ENCODE measurements at regions not wholly inside any gene's neighbourhood (a gene's known extent, or its start where the extent isn't known, plus 50 kb on each side); places are given as distances from the start of the nearest gene placed in this dataset.

- no peak overlapping the region for H3K4me3 ChIP-seq (ENCODE audit: low read depth, low read length)
- in situ Hi-C loops (cut with HindIII; ENCODE audit: low sequenced_read_pairs) = no loop called here
- no peak for DNase-seq (ENCODE audit: low read depth, low spot score)
- no peak for TF ChIP-seq CTCF (IDR thresholded peaks at IDR 0.05; ENCODE audit: low read depth, low read length)
Measured at GRCh38 chr15:67009576-67010569, 55.5 kb upstream of the SMAD3 start.

- DNase-seq (ENCODE audit: low read depth, low spot score) = no peak
- no peak for TF ChIP-seq CTCF (IDR thresholded peaks at IDR 0.05; ENCODE audit: low read depth, low read length)
- in situ Hi-C loops (cut with HindIII; ENCODE audit: low sequenced_read_pairs) = no loop called here
- no peak overlapping the region for H3K4me3 ChIP-seq (ENCODE audit: low read depth, low read length)
Measured at GRCh38 chr15:67010898-67011616, 54.3 kb upstream of the SMAD3 start.

GRCh38 chr15:67011617-67012005 lies 53.8 kb upstream of the SMAD3 start:
- H3K4me3 ChIP-seq (ENCODE audit: low read depth, low read length) = no peak overlapping the region
- in situ Hi-C loops (cut with HindIII; ENCODE audit: low sequenced_read_pairs) = no loop called here
- TF ChIP-seq CTCF (IDR thresholded peaks at IDR 0.05; ENCODE audit: low read depth, low read length) = no peak

GRCh38 chr15:67013696-67014095 lies 51.7 kb upstream of the SMAD3 start:
- in situ Hi-C loops (cut with HindIII; ENCODE audit: low sequenced_read_pairs) = no loop called here
- no peak for TF ChIP-seq CTCF (IDR thresholded peaks at IDR 0.05; ENCODE audit: low read depth, low read length)
- H3K4me3 ChIP-seq (ENCODE audit: low read depth, low read length) = no peak overlapping the region
- peak; percentile 92 for DNase-seq (ENCODE audit: low read depth, low spot score)

More at GRCh38 chr15:67011617-67012005, 53.8 kb upstream of the SMAD3 start:
- no peak for DNase-seq (ENCODE audit: low read depth, low spot score)

Data from astrocyte of the spinal cord (primary cell).